Fibroblast of skin of left quadriceps (primary cell): ENCODE measurements at regions not wholly inside any gene's neighbourhood (a gene's known extent, or its start where the extent isn't known, plus 50 kb on each side); places are given as distances from the start of the nearest gene placed in this dataset.

Experiments
- DNase-seq, 2 experiments: peaks; one replicate each; pipeline ENCODE4 v3.0.0-alpha.2; 2013; ENCODE audit warnings: low read depth in 2 of 2

DNA sequence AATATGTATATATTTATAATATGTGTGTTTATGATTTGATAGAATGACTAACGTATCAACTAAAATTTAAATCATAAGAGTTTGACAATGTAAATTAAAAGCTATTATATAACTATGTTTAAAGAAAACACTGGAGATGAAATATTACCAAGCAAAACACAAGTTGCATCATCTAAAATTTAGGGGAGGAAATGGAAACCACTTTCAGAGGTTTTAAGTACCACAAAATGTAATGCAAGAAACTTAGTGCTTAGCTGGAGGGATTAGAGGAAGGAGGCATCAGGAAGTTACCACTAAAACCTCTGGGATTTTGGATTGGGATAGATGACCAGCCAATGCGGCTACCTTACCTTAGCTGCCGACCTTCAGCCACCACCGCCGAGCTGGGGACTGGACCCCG, 1192.1 kb upstream of the PRKX start:
- no peak for DNase-seq

DNA sequence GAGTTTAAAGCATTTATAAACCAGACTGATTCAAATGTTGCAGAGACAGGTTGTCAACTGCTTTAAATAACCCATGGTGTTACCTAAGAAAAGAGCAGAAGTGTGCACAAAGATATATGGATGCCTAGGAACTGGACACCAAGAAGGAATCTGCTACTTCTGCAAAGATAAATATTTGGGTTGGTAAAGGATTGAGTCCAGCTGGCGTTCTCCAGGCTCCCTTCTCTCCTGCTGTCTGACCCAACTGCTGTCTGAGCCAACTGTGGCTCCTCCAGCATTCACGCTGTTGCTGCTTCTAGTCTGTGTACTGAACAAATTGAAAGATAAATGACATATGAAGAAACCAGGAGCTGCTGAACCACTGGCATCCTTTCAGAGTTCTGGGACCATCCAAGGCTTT, 1167.8 kb upstream of the PRKX start:
- no peak for DNase-seq

GRCh38 chrX:4878640-4879039, 1165.2 kb upstream of the PRKX start:
- no peak for DNase-seq

- no peak for DNase-seq
Measured at GRCh38 chrX:4876268-4876667, 1162.8 kb upstream of the PRKX start.

- DNase-seq, result no peak
Measured at GRCh38 chrX:4851534-4851933, 1138.1 kb upstream of the PRKX start.

- DNase-seq, result no peak
Measured at GRCh38 chrX:4850312-4850711, 1136.9 kb upstream of the PRKX start.

- DNase-seq, result no peak
Measured at GRCh38 chrX:4844376-4844775, 1130.9 kb upstream of the PRKX start.

DNA sequence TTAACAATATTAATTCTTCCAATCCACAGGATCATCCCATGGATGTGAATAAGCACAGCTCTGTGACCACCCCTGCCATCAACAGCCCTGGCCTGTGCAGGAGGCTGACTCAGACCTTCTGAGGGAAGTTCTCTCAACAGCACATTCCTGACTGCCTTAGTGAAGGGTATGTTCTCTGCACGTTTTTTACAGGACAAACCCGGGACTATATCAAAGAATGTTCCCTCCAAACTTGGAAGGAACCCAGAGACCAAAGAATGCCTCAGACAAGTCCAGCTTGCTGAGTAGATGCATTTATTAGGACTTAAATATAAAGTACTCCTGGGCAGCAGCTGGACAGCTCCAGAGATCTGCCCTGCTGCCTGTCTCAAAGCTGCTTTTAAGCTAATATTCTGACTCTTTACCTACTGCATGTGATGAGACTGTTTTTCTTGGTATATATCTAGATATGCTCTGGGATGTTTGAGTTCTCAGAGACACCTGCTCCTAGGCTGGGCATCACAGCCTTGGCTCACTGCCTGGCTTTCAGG, 1127.8 kb upstream of the PRKX start:
- no peak for DNase-seq

DNA sequence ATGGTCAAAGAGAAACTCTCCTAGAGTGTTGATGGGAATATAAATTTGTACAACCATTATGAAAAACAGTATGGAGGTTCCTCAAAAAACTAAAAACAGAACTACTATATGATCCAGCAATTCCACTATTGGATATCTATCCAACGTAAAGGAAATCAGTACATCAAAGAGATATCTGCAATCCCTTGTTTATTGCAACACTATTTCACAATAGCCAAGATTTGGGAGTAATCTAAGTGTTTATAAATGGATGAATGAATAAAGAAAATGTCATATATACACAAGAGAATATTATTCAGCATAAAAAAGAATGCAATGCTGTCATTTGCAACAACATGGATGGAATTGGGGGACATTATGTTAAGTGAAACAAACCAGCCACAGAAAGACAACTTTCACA, 1118.1 kb upstream of the PRKX start:
- no peak for DNase-seq

DNA sequence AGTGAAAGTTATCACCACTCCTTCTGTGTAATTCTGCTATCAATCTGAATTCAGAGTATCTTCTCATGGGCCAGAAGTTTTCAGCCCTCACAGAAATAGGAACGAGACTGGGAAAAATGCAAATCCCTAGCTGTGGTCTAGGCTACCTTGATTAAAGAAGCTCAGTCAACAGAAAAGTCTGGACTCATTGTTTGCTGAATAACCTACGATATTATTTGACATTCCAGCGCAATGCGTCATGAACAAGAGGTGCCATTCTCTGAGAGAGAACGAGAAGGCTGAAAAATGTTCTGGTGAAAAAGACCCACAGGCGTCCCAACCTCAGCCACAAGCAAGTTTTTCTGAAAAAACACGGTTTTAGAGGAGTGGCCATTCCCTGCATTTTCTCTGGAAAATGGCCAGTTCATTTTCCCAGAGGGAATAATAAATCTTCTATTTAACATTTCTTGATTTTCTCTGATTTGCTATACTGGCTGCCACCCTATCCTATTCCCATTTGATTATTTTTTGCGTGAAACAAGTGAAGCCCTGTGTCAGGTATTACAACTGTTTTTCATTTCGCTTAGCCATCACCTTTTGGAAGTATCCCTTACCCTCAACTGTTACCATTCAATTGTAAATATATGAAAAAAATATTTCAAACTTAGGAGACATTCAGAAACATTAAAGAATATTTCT, 1117.6 kb upstream of the PRKX start:
- no peak for DNase-seq

DNA sequence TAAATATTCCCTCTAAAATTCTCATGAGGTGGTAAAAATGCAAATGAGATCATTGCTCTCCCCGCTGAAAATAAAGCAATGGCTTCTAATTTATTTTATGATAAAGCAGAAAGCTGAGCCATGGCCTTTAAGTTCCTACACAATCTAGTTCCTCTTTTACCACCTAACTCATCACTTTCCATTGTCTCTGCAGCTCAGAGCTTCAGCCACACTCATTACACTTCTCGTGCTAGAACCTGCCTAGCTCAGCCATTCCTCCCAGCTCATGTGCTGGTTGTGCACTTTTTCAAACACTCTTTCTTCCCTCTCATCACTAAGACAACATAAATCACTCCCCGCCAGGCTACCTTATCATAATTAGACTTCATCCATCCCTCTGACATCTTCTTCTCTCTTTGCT, 1112.1 kb upstream of the PRKX start:
- DNase-seq, result no peak

- DNase-seq, result no peak
Measured at GRCh38 chrX:4809571-4809970, 1096.1 kb upstream of the PRKX start.

GRCh38 chrX:4805502-4805901, 1092.1 kb upstream of the PRKX start:
- DNase-seq, result no peak

DNA sequence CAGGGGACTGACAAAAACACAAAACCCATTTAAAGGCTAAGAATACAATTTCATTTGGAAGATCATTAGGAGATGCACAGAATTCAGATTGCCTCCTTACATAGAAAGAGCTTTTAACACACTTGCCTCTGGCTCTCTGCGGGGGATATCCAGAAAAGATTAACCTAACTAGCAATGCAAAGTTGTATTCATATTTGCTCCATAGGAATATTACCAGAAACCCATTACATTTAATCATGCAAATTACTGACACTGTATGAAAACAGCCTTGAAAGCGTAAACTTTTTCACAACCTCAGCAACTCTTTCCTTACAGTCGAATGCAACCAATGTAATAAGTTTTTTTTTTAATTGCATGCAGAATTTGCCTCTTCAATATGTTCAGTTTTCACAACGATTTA, 1087.3 kb upstream of the PRKX start:
- no peak for DNase-seq

GRCh38 chrX:4787971-4788370, 1074.5 kb upstream of the PRKX start:
- no peak for DNase-seq

DNA sequence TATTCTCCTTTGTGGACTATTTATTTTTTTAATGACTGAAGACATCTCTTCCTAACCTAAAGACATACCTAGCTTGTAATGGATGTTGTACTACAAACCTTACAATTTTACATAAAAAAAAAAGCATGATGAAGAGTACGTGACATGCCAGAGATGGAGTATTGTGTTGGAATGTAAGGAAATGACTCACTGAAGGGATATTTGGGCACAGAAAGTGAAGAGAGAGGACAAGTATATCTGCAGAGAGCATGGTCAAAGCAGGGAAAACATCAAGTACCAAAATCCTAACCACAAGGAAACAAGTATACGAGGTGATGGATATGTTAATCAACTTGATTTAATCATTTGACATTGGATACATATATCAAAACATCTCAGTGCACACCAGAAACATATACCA, 1051.4 kb upstream of the PRKX start:
- no peak for DNase-seq

- DNase-seq, result no peak
Measured at GRCh38 chrX:4762196-4762595, 1048.7 kb upstream of the PRKX start.

GRCh38 chrX:4754878-4755604, 1041.6 kb upstream of the PRKX start:
- no peak for DNase-seq

DNA sequence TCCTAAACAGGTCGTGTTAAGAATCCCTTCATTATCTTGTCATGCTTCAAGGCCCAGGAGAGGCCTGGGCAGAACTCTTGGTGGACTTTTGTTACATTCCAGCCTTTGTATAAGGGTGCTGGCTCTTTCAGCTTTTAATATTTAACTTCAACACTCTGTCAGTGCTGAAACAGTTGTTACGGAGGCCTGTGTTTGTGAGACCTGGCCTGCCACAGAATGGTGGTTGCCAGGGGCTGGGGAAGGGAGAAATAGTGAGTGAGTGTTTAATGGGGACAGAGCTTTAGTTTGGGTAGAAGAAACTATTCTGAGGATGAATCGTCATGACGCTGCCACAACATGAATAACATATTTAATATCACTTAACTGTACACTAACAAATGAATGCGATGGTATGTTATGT, 1027.6 kb upstream of the PRKX start:
- no peak for DNase-seq

DNA sequence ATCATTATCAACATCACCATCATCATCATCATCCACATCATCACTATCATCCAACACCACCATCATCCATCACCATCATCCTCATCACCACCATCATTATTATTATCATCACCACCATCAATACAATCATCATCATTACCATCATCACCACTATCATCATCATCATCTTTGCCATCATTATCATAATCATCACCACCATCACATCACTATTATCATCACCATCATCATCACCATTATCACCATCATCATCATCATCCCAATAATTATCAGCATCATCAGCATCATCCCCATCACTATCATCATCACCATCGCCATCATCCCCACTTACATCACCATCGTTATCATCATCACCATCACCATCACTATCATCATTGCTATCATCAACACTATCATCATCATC, 1021.9 kb upstream of the PRKX start:
- no peak for DNase-seq

- DNase-seq, result no peak
Measured at GRCh38 chrX:4710618-4711433, 997.4 kb upstream of the PRKX start.

DNA sequence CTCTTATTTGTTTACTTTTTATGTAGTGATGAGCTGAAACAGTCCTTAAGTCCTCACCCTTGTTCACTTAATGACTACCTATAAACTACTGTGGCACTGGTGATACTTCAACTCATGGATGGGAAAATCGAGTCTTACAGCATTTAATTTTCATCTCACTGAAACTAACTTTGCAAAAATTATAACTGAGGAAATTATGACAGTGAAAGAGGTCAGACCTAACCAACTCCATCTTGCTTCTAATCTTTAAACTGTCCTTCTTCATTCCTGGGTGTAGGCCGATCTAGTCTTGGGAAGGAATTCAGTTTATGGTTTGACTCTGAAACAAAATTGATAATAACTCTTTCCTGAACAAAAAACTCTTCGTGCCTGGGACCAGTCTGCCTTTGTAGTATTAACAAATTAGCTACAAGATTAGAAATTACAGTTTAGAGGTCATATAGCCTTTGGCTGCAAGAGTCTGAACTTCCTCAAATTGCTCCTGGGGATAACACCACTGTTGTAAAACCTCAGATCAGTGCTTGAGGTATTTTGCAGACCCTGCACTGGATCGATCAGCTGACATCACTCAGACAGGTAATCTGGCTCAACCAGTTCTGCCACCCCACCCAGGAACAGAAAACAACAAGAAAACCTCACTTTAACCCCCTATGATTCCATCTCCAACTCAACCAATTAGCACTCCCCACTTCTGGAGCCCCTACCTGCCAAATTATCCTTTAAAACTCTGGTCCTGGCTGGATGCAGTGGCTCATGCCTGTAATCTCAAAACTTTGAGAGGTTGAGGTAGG, 995.7 kb upstream of the PRKX start:
- no peak for DNase-seq
